ENCODE measurements at regions not wholly inside any gene's neighbourhood (a gene's known extent, or its start where the extent isn't known, plus 50 kb on each side); places are given as distances from the start of the nearest gene placed in this dataset.
A peak's percentile ranks its signal among the peaks of the same experiment; 100 is the strongest.

DNA sequence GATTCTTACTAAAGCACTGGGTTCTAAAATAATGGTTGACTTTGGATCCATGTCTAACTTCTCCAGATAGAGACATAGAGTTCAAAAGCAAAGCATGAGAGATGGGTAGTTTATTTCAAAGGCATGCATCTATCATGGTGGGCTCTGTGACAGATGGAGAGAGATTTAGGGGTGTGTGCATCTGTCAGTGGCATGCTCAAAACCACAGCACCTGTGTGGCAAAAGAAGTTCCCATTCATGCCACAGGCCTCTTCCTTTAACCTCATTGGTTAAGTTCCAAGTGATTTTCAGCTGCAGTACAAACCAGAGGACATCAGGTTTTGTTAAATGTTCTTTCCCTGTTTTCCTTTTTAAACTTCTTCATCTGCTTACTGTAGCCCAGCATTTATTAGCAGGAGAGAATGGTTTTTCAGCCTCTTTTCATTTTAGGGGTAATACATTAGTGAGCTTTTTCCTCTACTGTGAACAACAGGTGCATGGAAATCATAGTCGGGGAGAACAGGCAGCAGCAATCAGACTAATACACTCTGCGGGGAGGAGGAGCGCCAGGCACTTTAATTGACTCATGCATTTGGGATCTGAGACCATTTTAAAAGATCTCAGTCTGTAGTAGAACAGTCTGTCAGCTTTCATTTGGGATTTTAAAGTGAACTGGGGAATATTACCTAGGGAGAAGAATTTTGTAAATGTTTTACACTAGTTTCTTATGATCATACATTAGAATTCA lies 52.4 kb upstream of the UPP2 start:
- no peak for DNase-seq (ENCODE audit: low spot score)

GRCh38 chr2:158048327-158048726 lies 53.3 kb upstream of the UPP2 start:
- DNase-seq (ENCODE audit: low spot score), result no peak

- no peak for DNase-seq (ENCODE audit: low spot score)
These were observed 54.5 kb upstream of the UPP2 start for GRCh38 chr2:158047156-158047611.

- DNase-seq (ENCODE audit: low spot score), result no peak
These were observed 55.4 kb upstream of the UPP2 start for GRCh38 chr2:158046121-158046880.

DNA sequence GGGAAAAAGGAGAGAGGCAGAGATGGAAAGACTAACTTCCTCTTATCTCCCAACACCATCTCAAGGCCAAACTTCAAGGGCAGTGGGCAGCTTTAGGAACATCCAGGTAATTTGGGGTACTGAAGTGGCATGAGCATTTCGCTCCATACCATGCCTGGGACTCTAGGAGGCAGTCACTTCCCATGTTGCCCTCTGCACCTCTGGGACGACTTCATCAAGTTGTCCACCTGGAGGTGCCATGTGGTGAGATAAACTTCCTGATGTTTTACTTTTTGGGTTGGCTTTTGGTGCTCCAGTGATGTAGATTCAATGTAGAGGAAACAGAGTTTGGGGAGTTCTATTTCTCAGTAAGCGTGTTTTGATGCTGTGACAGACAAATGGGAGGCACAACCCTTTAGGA lies 56.3 kb upstream of the UPP2 start:
- no peak for DNase-seq (ENCODE audit: low spot score)

DNA sequence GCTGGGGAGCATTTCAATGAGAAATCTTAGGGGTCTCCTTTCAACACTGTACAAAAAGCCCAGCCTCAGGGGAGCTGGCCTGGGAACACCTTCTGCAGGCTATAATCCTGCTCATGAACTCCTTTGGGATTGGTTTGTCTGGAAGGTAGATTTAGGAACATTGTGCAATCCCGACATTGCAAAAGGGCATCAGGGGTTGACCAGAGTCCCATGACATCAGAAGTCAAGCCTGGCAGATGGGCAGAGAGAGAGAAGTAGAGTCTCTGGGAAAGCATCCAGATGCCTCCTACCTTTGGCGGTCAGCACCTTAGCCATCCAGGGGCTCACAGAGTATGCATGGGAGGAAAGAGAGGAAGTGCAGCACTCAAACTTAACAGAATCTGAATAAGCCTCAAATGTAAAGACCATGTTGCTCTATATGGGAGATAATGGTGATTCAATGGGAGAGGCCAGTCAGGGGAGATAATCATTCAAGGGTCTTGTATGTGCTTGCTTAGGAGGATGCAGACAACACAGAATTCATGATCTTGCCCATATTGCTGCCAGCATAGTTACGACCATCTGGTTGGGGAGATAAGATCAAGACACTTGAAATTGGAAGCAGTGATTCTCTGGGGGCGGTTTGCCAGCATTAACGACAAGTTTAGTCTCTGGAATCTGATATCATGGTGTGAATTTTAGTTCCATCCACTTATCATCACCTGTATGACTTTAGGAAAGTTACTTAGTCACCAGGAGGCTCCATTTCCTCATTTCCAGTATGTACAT lies 58.3 kb upstream of the UPP2 start:
- no peak for DNase-seq (ENCODE audit: low spot score)

GRCh38 chr2:158042666-158043065 lies 59.0 kb upstream of the UPP2 start:
- no peak for DNase-seq (ENCODE audit: low spot score)

GRCh38 chr2:158042245-158042644 lies 59.4 kb upstream of the UPP2 start:
- no peak for DNase-seq (ENCODE audit: low spot score)

DNA sequence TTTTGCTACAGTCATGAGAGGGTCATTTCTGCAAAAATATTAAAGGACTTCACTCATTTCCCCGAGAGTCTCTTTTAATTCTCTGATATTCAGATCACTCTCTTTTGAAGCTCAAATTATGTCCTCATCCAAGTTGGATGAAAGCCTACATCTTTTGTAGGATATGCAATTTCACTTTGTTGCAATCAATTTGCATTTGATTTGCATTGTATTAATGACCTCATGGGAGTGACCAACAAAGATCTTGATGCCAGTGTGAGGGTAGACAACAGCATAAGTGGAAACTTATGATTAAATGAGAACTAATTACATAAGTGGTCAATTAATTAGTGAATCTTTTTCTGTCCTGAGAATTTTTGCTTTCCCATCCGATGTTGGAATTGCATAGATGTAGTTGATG lies 60.3 kb upstream of the UPP2 start:
- DNase-seq (ENCODE audit: low spot score), result no peak

DNA sequence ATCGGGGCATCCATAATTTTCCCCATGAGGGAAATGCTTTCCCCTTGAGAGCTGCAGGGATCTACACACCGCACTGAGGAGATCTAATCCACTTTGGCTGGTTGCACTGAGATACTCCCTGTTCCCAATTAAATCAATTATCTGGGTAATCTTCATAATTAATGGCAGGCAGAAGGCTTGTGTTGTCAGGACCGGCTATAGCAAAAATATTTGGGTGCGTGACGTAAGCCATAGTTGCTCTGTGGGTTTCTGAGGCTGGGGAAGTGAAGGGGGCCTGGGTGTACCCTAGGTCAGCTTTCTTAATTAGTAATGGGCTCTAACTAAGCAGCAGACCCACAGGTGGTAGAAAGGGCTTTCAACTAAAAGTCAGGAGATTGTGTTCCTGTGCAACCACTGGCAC lies 62.8 kb upstream of the UPP2 start:
- no peak for DNase-seq (ENCODE audit: low spot score)

DNA sequence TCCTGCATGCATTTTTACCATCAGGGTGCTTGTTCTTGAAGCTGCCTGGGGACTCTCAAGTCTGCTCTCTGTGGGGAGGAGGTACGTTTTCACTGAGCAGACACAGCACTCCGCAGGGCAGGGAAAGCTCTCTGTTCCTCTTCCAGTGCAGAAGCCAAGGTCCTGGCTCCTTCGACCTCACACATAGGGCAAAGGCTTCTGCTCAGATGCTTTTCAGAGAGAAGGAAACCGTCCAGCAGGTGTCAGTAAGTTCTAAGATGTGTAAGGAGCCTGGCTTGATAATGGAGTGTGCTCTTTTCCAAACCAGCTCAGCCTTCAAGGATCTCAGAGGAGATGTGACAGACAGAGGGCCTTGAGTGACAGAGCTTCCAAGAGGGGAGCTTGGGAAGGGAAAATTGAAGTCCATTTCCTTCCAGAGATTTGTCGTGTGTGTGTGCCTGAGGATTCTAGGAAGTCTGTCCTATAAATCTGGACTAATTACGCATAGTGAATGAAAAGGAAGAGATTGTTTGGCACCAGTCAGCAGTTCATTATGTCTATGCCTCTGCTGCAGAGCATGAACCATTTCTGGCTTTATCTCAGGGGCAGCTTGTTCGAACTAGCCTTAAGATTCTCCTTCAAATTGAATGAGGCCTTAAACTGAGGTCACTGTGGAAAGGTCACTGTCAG lies 67.3 kb upstream of the UPP2 start:
- peak; percentile 13 for DNase-seq (ENCODE audit: low spot score)

- no peak for DNase-seq (ENCODE audit: low spot score)
These were observed 70.3 kb upstream of the UPP2 start for GRCh38 chr2:158031371-158031770.

DNA sequence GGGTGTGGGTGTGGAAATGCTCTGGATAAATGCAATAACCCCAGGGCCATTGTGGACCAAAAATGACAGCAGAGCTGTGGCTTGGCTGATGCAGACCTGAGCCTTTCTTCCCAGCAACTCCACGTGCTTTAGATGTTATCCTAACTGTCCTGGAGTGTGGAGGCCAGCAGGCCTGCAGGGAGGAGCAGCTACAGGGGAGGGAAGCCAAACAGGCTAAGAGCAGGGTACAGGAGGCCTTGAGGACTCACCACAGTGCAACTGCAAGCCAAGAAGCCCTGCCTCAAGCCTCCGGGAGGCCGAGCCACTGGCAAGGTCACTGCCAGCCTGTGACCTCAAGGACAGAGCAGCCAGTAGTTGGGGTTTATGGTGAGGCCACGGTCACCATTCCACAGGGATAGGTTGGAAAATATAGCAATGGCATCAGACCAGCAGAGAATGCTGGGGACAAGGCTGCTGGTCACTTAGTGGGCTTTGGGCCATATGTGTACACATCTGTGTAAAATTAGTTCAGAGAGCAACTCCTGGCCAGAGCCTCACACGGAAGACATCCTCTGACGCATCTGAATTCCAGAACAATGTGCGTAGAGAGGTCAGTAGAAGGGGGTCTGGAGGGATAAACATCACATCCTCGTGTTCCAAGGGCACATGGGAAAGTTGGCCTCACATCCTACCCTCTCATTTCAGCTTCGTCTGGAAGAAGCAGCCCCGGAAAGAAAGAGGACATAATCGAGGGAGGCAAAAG lies 76.2 kb upstream of the UPP2 start:
- DNase-seq (ENCODE audit: low spot score), result no peak

DNA sequence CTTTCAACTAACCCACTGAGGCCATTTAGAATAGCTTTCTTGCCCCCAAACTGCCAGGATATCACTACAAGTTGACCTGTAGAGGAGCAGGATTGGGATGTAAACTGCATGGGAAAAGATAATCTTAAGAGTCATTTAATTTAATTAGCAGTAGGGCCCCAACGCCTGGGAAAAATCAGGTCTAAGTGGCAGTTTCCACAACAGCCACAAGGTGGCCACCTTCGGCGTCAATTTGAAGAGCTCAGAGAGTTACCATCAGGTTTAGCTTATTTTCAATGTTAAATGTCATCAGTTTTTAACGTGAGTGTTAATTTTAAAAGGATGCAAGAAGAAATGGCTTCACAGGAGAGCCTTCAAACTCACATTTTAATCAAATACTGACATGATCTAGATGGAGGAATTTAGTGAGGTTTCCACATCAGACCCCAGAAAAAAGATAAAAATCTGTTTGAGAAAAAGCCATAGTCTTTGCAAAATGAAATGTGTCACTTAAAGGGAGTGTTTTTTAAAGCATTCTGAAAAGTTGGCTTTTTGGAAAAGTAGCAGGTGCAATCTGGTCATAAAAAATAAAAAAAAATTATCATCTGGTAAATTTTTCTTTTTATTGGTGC lies 77.3 kb upstream of the UPP2 start:
- DNase-seq (ENCODE audit: low spot score), result peak; percentile 60

DNA sequence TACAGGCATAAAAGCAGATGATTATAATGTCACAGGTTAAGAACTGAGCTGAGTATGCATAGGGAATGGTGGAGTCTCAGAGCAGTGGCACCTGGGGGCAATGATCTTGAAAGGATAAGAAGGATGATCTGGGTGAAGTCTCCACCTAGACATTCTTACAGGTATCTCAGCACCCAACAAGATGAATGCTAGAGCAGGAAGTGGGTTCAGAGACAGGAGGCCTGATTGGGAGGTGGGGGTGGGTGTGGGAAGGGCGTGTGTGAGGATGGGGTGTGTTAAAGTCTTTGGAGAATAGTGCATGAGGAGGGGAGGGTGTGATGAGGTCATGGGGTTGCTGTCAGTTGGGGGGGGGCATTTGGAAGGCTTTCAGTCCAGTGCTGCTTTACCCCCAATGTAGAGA lies 78.8 kb upstream of the UPP2 start:
- DNase-seq (ENCODE audit: low spot score), result no peak

DNA sequence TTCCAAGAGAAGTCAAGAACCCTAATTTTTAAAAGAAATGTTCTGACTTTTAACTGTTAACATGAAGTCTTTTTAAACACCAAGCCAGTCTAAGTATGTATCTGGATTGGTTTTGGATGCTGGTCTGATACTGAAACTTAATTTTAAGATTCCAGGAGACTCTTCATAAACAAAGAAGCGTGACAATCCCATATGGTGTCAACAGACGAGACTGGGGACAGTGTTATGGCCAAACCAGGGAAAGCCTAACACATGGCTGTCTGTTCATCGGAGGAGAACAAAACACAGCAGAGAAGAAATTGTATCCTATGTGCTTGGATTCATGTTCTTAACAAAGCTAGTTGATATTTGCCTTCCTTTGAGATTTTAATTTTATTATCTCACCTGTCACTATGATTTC lies 80.5 kb upstream of the UPP2 start:
- no peak for DNase-seq (ENCODE audit: low spot score)

- DNase-seq (ENCODE audit: low spot score), result peak; percentile 12
These were observed 86.1 kb upstream of the UPP2 start for GRCh38 chr2:158015428-158016076.

GRCh38 chr2:158013891-158014290 lies 87.8 kb upstream of the UPP2 start:
- no peak for DNase-seq (ENCODE audit: low spot score)

DNA sequence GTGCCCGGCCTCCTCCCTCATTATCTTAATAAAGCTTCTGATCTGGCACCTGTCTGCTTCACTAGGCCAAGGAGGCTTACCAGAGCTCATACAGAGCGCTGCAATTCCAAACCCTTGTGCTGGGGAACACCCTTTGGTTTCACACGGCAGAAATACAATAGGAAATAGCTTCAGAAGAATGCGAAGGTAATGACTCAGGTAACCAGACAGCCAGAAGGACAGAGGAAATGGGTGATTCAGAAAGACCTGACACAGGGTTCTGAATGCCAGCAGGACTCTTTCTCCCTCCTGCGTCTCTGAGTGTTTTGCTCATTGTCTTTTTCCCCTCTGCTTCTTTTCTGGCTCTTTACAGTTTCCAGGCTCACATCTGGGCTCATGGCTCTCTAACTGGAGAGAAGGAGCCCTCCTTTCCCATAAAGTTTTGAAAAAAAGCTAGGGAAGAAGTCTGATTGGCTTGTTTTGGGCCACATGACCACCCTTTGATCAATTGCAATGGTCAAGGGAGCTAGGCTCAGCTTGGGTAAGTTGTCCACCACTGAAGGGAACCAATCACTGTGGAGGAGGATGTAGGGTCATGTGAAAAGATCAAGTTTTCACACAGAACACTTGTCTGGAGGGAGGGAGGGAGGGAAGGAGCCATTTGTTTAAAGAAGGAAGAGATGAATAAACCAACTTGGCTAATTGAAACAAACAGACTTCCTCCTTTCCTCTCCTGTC lies 90.5 kb upstream of the UPP2 start:
- peak; percentile 15 for DNase-seq (ENCODE audit: low spot score)

DNA sequence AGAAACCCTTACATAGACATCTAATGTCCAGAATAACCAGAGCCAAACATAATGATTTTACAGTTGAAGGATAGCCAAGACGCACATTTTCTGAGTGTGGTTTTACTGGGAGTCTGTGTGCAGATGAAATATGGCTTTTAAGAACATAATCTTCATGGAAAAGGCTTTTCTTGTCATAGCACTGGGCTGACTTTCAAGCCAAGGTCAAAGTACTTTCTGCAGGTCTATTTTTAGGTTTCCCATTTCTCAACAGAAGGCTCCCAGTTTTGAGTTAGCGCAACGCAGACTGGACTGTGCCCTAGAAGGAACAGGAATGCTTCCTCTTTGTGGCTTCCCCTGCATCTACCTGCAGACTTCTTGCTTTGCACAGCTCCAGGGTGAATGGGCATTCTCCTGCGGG lies 92.3 kb upstream of the UPP2 start:
- no peak for DNase-seq (ENCODE audit: low spot score)

All from CD4-positive, alpha-beta T cell treated with Interleukin-2 at 100 ng/mL for 4 hours (primary cell).